ENCODE measurements at regions not wholly inside any gene's neighbourhood (a gene's known extent, or its start where the extent isn't known, plus 50 kb on each side); places are given as distances from the start of the nearest gene placed in this dataset.

DNA sequence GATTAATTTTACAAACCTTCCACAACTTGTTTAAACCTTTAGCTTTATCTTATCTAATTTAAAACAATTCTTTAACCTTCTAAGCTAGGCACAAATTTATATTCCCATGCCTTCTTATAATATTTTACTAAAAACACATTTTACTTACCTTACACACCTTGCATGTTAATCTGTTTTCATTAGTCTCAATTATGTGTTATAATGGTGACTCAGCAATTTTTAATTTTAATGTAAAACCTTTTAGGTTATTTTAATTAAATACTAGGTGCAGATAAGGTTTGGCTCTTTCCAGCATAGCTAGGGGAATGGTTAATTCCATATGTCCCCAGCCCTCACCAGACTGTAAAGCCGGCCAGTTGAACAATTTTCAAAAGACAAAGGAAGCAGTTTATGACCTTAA, 264.6 kb upstream of the SGO1 start:
- TF ChIP-seq, protein P1, sequence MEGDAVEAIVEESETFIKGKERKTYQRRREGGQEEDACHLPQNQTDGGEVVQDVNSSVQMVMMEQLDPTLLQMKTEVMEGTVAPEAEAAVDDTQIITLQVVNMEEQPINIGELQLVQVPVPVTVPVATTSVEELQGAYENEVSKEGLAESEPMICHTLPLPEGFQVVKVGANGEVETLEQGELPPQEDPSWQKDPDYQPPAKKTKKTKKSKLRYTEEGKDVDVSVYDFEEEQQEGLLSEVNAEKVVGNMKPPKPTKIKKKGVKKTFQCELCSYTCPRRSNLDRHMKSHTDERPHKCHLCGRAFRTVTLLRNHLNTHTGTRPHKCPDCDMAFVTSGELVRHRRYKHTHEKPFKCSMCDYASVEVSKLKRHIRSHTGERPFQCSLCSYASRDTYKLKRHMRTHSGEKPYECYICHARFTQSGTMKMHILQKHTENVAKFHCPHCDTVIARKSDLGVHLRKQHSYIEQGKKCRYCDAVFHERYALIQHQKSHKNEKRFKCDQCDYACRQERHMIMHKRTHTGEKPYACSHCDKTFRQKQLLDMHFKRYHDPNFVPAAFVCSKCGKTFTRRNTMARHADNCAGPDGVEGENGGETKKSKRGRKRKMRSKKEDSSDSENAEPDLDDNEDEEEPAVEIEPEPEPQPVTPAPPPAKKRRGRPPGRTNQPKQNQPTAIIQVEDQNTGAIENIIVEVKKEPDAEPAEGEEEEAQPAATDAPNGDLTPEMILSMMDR (IDR thresholded peaks at IDR 0.05), result no peak
- TF ChIP-seq POLR2AphosphoS5 (IDR thresholded peaks at IDR 0.05; ENCODE audit: insufficient read depth in 1 of 2, low read depth in 1 of 2), result no peak

All from vagina (tissue), 2 donors.